SK-N-SH treated with all-trans-retinoic acid at 6 μM for 48 hours (cell line): ENCODE measurements at regions not wholly inside any gene's neighbourhood (a gene's known extent, or its start where the extent isn't known, plus 50 kb on each side); places are given as distances from the start of the nearest gene placed in this dataset.

Experiments
- ATAC-seq: fragments of 200-7000 bp; cut with Tn5 transposase; 3 replicates; pipeline ENCODE4 v1.9.1; 2020; ENCODE audit warnings: mild to moderate bottlenecking, moderate library complexity
- ARNTL ChIP-seq: fragments of 450-650 bp; formaldehyde crosslinking; IDR thresholded peaks from 2 replicates; pipeline ENCODE4 v1.5.0; 2020; ENCODE audit warnings: low read depth, mild to moderate bottlenecking, moderate library complexity, borderline replicate concordance
- ESRRG ChIP-seq: fragments of 250-450 bp; sonication (Bioruptor Pico); IDR thresholded peaks from 2 replicates; pipeline ENCODE4 v1.6.1; 2021; ENCODE audit warnings: mild to moderate bottlenecking
- GLIS3 ChIP-seq: fragments of 250-450 bp; sonication (Bioruptor Pico); IDR thresholded peaks from 2 replicates; pipeline ENCODE4 v1.5.0; 2020; ENCODE audit warnings: mild to moderate bottlenecking, moderate library complexity
- ISL1 ChIP-seq: fragments of 250-450 bp; sonication (Bioruptor Pico); IDR thresholded peaks from 2 replicates; pipeline ENCODE4 v2.1.2; 2022; ENCODE audit warnings: mild to moderate bottlenecking, moderate library complexity
- OSR1 ChIP-seq: fragments of 250-450 bp; sonication (Bioruptor Pico); IDR thresholded peaks from 2 replicates; pipeline ENCODE4 v1.8.0; 2022; ENCODE audit warnings: moderate library complexity, mild to moderate bottlenecking, inconsistent platforms
- PPARA ChIP-seq: fragments of 250-450 bp; sonication (Bioruptor Pico); IDR thresholded peaks from 2 replicates; pipeline ENCODE4 v1.5.0; 2020; ENCODE audit warnings: mild to moderate bottlenecking, borderline replicate concordance
- RARB ChIP-seq: fragments of 250-450 bp; sonication (Bioruptor Pico); IDR thresholded peaks from 2 replicates; pipeline ENCODE4 v1.8.0; 2021; ENCODE audit warnings: mild to moderate bottlenecking, moderate library complexity
- TCF4 ChIP-seq: fragments of 250-450 bp; sonication (Bioruptor Pico); IDR thresholded peaks from 2 replicates; pipeline ENCODE4 v1.8.0; 2021; ENCODE audit warnings: mild to moderate bottlenecking, moderate library complexity, borderline replicate concordance
- ZFP3 ChIP-seq: fragments of 250-450 bp; sonication (Bioruptor Pico); IDR thresholded peaks from 2 replicates; pipeline ENCODE4 v1.5.0; 2020; ENCODE audit warnings: mild to moderate bottlenecking, moderate library complexity
- ZFP30 ChIP-seq: fragments of 450-650 bp; formaldehyde crosslinking; IDR thresholded peaks from 2 replicates; pipeline ENCODE4 v1.5.0; 2022; ENCODE audit warnings: mild to moderate bottlenecking, moderate library complexity
- ZNF565 ChIP-seq: fragments of 450-650 bp; formaldehyde crosslinking; conservative IDR thresholded peaks from 2 replicates; pipeline ENCODE4 v1.5.0; 2020; ENCODE audit warnings: low read depth, mild to moderate bottlenecking, moderate library complexity
- ZNF70 ChIP-seq: fragments of 450-650 bp; formaldehyde crosslinking; IDR thresholded peaks from 2 replicates; pipeline ENCODE4 v1.5.0; 2020; ENCODE audit warnings: mild to moderate bottlenecking, moderate library complexity
- ZNF8 ChIP-seq: fragments of 450-650 bp; formaldehyde crosslinking; IDR thresholded peaks from 2 replicates; pipeline ENCODE4 v1.5.0; 2020; ENCODE audit warnings: mild to moderate bottlenecking, moderate library complexity
- TF ChIP-seq, protein P1 (sequence below): fragments of 250-450 bp; sonication (Bioruptor Pico); IDR thresholded peaks from 2 replicates; pipeline ENCODE4 v1.5.0; 2020; ENCODE audit warnings: mild to moderate bottlenecking, moderate library complexity
- TF ChIP-seq, protein P2 (sequence below): fragments of 250-450 bp; sonication (Bioruptor Pico); IDR thresholded peaks from 2 replicates; pipeline ENCODE4 v1.8.0; 2021; ENCODE audit warnings: low read depth, mild to moderate bottlenecking, moderate library complexity, borderline replicate concordance
- TF ChIP-seq, protein P3 (sequence below): fragments of 250-450 bp; sonication (Bioruptor Pico); IDR thresholded peaks from 2 replicates; pipeline ENCODE4 v1.8.0; 2020; ENCODE audit warnings: mild to moderate bottlenecking, moderate library complexity, borderline replicate concordance
- TF ChIP-seq, protein P4 (sequence below): fragments of 250-450 bp; sonication (Bioruptor Pico); IDR thresholded peaks from 2 replicates; pipeline ENCODE4 v1.5.1; 2021; ENCODE audit warnings: mild to moderate bottlenecking, moderate library complexity
- TF ChIP-seq, protein P5 (sequence below): fragments of 250-450 bp; sonication (Bioruptor Pico); IDR thresholded peaks from 2 replicates; pipeline ENCODE4 v1.5.1; 2020; ENCODE audit warnings: low read depth, mild to moderate bottlenecking, moderate library complexity

DNA sequence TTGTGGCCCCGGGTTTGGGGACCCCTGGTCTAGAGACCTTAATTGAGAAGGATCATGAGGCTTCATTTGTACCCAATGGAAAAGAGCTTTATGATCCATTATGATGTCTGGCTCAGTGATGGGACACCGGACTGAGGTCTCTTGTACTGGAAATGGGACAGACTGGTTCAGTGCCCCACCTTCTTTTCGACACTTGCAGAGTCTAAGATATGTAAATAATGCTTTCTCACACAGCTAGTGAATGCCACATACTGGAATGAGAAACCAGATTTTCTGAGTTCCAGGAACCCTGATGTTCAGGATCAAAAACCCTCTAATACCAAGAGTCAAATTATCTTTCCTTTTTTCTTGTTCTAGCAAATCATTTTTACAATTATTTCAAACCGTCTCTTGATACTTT, 116.3 kb upstream of the ARPP21 start:
- TF ChIP-seq GLIS3 (CRISPR knock-in tag) (no peak), ARNTL (CRISPR knock-in tag) (no peak), ZNF565 (CRISPR knock-in tag) (no peak), TCF4 (no peak), ZNF70 (CRISPR knock-in tag) (no peak), ZFP3 (CRISPR knock-in tag) (no peak), RARB (CRISPR knock-in tag) (no peak), OSR1 (CRISPR knock-in tag) (no peak), ESRRG (no peak), ZFP30 (no peak), PPARA (no peak), ISL1 (CRISPR knock-in tag) (no peak)
- TF ChIP-seq, protein P1, sequence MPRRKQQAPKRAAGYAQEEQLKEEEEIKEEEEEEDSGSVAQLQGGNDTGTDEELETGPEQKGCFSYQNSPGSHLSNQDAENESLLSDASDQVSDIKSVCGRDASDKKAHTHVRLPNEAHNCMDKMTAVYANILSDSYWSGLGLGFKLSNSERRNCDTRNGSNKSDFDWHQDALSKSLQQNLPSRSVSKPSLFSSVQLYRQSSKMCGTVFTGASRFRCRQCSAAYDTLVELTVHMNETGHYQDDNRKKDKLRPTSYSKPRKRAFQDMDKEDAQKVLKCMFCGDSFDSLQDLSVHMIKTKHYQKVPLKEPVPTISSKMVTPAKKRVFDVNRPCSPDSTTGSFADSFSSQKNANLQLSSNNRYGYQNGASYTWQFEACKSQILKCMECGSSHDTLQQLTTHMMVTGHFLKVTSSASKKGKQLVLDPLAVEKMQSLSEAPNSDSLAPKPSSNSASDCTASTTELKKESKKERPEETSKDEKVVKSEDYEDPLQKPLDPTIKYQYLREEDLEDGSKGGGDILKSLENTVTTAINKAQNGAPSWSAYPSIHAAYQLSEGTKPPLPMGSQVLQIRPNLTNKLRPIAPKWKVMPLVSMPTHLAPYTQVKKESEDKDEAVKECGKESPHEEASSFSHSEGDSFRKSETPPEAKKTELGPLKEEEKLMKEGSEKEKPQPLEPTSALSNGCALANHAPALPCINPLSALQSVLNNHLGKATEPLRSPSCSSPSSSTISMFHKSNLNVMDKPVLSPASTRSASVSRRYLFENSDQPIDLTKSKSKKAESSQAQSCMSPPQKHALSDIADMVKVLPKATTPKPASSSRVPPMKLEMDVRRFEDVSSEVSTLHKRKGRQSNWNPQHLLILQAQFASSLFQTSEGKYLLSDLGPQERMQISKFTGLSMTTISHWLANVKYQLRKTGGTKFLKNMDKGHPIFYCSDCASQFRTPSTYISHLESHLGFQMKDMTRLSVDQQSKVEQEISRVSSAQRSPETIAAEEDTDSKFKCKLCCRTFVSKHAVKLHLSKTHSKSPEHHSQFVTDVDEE (CRISPR knock-in tag) = no peak
- TF ChIP-seq, protein P2, sequence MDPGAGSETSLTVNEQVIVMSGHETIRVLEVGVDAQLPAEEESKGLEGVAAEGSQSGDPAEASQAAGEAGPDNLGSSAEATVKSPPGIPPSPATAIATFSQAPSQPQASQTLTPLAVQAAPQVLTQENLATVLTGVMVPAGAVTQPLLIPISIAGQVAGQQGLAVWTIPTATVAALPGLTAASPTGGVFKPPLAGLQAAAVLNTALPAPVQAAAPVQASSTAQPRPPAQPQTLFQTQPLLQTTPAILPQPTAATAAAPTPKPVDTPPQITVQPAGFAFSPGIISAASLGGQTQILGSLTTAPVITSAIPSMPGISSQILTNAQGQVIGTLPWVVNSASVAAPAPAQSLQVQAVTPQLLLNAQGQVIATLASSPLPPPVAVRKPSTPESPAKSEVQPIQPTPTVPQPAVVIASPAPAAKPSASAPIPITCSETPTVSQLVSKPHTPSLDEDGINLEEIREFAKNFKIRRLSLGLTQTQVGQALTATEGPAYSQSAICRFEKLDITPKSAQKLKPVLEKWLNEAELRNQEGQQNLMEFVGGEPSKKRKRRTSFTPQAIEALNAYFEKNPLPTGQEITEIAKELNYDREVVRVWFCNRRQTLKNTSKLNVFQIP (CRISPR knock-in tag) = no peak
- TF ChIP-seq, protein P3, sequence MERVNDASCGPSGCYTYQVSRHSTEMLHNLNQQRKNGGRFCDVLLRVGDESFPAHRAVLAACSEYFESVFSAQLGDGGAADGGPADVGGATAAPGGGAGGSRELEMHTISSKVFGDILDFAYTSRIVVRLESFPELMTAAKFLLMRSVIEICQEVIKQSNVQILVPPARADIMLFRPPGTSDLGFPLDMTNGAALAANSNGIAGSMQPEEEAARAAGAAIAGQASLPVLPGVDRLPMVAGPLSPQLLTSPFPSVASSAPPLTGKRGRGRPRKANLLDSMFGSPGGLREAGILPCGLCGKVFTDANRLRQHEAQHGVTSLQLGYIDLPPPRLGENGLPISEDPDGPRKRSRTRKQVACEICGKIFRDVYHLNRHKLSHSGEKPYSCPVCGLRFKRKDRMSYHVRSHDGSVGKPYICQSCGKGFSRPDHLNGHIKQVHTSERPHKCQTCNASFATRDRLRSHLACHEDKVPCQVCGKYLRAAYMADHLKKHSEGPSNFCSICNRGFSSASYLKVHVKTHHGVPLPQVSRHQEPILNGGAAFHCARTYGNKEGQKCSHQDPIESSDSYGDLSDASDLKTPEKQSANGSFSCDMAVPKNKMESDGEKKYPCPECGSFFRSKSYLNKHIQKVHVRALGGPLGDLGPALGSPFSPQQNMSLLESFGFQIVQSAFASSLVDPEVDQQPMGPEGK (CRISPR knock-in tag) = no peak
- TF ChIP-seq, protein P4, sequence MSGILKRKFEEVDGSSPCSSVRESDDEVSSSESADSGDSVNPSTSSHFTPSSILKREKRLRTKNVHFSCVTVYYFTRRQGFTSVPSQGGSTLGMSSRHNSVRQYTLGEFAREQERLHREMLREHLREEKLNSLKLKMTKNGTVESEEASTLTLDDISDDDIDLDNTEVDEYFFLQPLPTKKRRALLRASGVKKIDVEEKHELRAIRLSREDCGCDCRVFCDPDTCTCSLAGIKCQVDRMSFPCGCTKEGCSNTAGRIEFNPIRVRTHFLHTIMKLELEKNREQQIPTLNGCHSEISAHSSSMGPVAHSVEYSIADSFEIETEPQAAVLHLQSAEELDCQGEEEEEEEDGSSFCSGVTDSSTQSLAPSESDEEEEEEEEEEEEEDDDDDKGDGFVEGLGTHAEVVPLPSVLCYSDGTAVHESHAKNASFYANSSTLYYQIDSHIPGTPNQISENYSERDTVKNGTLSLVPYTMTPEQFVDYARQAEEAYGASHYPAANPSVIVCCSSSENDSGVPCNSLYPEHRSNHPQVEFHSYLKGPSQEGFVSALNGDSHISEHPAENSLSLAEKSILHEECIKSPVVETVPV (CRISPR knock-in tag) = no peak
- TF ChIP-seq, all 23 proteins: peak for 0
- no peak for ATAC-seq

DNA sequence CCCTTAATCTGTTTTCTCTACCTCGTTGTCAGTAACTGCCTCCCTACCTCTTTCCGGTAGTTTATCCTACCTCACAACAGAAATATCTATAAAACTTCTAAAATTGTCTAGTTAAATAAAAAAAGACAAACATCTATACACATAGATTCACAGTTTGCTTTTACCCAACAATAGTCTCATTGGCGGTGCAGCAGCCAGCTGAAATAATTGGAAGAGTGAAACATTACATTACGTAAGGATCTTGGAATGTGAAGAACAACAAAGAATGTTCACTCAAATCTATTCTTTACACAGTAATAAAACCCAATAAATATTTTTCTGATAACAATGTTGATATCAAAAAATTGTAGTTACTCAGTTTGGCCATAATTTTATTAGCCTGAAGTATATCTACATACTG, 115.5 kb upstream of the ARPP21 start:
- ATAC-seq = no peak
- no peak for TF ChIP-seq ZNF565 (CRISPR knock-in tag)
- no peak for TF ChIP-seq RARB (CRISPR knock-in tag)
- TF ChIP-seq, protein P2 (CRISPR knock-in tag) = no peak
- no peak for TF ChIP-seq ZNF8 (CRISPR knock-in tag)
- peak; percentile 51 for TF ChIP-seq ISL1 (CRISPR knock-in tag)
- TF ChIP-seq, protein P5, sequence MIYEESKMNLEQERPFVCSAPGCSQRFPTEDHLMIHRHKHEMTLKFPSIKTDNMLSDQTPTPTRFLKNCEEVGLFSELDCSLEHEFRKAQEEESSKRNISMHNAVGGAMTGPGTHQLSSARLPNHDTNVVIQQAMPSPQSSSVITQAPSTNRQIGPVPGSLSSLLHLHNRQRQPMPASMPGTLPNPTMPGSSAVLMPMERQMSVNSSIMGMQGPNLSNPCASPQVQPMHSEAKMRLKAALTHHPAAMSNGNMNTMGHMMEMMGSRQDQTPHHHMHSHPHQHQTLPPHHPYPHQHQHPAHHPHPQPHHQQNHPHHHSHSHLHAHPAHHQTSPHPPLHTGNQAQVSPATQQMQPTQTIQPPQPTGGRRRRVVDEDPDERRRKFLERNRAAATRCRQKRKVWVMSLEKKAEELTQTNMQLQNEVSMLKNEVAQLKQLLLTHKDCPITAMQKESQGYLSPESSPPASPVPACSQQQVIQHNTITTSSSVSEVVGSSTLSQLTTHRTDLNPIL = 0 out of 2 replicates have a peak, but pooled peaks have one; percentile 51
- TF ChIP-seq, protein P4 (CRISPR knock-in tag) = no peak
- TF ChIP-seq ZFP30 = no peak
